ENCODE measurements at regions not wholly inside any gene's neighbourhood (a gene's known extent, or its start where the extent isn't known, plus 50 kb on each side); places are given as distances from the start of the nearest gene placed in this dataset.

DNA sequence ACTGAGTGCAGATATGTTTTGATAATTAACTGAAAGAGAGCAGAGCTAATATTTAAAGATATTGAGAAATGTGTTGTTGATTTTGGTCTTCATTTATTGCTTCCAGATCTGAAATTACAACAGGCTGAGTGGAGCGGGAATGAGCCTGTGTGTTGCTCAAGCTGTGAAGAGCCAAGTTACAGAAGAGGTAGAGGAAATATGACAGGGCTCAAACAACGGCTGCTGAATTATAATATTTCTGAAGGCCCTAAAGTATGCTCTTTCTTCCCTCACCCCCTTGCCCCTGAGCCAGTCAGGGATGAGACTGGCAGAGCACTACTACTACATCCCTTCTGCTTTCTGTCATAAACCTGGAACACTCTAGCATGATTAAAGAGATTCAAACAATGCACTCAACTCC lies 115.6 kb downstream of the FANCF start:
- no peak for DNase-seq (ENCODE audit: low spot score)
- TF ChIP-seq EZH2phosphoT487 (IDR thresholded peaks at IDR 0.05; ENCODE audit: borderline replicate concordance, low read depth, low read length), result no peak
- TF ChIP-seq CTCF (conservative IDR thresholded peaks at IDR 0.05; ENCODE audit: low read length), result no peak
- Histone ChIP-seq H3K4me3 (ENCODE audit: low read depth, low read length, poor library complexity, severe bottlenecking) (no peak overlapping the region), H3K27ac (ENCODE audit: low read depth, low read length, poor library complexity, severe bottlenecking) (no peak overlapping the region), H3K79me2 (ENCODE audit: insufficient read depth, low read depth, low read length) (no peaks in the 10 kb centered on the region), H4K20me1 (ENCODE audit: insufficient read depth, low read length) (no peaks in the 10 kb centered on the region), H3K4me2 (ENCODE audit: low read length) (no peak overlapping the region), H3K9me3 (ENCODE audit: low read length) (no peaks in the 10 kb centered on the region), H2AFZ (ENCODE audit: low read length) (no peak overlapping the region), H3K36me3 (ENCODE audit: insufficient read depth, low read length) (no peaks in the 10 kb centered on the region), H3K4me1 (ENCODE audit: insufficient read depth, low read length, poor library complexity, severe bottlenecking) (no peaks in the 10 kb centered on the region), H3K9me2 (ENCODE audit: insufficient read depth, low read length) (no peaks in the 10 kb centered on the region)
- POLR2A ChIA-PET, result no interaction called here
- intact Hi-C loops (cut with micrococcal nuclease; ENCODE audit: unreplicated experiment), result no loop called here
- CTCF ChIA-PET (ENCODE audit: unreplicated experiment), result no interaction called here
- BruUV-seq (replicated peaks), result no TSS peak

DNA sequence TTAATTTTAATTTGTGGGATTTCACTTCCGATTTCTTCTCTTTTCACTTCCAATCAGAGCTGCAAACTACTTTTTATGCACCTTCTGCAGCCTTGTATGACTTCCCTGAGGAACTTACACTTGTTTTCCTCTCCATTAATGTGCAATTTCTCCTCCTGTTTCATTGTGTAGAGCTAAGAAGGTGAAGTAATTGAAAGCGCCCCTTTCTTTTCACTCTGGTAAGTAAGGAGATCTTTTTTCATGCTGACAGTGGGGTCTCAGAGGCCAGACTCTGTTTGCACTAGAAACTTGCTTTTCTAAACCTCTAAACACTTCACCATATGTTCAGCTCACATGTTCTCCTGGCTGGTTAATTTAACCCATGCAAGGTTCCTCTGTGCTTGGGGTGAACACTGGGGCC lies 117.0 kb downstream of the FANCF start:
- no peak overlapping the region for H2AFZ ChIP-seq (ENCODE audit: low read length)
- POLR2A ChIA-PET, result interaction anchor here (1.1 kb wide), 1 partner anchor 31 kb away, joined by 3 read pairs; no protein-coding TSS in a partner anchor
- TF ChIP-seq EZH2phosphoT487 (IDR thresholded peaks at IDR 0.05; ENCODE audit: borderline replicate concordance, low read depth, low read length) (no peak), CTCF (conservative IDR thresholded peaks at IDR 0.05; ENCODE audit: low read length) (no peak)
- no peak overlapping the region for H3K27ac ChIP-seq (ENCODE audit: low read depth, low read length, poor library complexity, severe bottlenecking)
- no peaks in the 10 kb centered on the region for H3K9me2 ChIP-seq (ENCODE audit: insufficient read depth, low read length)
- CTCF ChIA-PET (ENCODE audit: unreplicated experiment), result no interaction called here
- intact Hi-C loops (cut with micrococcal nuclease; ENCODE audit: unreplicated experiment), result no loop called here
- H3K9me3 ChIP-seq (ENCODE audit: low read length), result no peaks in the 10 kb centered on the region
- no peaks in the 10 kb centered on the region for H3K79me2 ChIP-seq (ENCODE audit: insufficient read depth, low read depth, low read length)
- H3K4me3 ChIP-seq (ENCODE audit: low read depth, low read length, poor library complexity, severe bottlenecking), result no peak overlapping the region
- H3K4me1 ChIP-seq (ENCODE audit: insufficient read depth, low read length, poor library complexity, severe bottlenecking), result no peaks in the 10 kb centered on the region
- H4K20me1 ChIP-seq (ENCODE audit: insufficient read depth, low read length), result no peaks in the 10 kb centered on the region
- no peak overlapping the region for H3K4me2 ChIP-seq (ENCODE audit: low read length)
- no peaks in the 10 kb centered on the region for H3K36me3 ChIP-seq (ENCODE audit: insufficient read depth, low read length)
- BruUV-seq (replicated peaks), result no TSS peak
- DNase-seq (ENCODE audit: low spot score), result no peak

GRCh38 chr11:22497474-22497873 lies 128.1 kb downstream of the FANCF start:
- no peak overlapping the region for H3K27ac ChIP-seq (ENCODE audit: low read depth, low read length, poor library complexity, severe bottlenecking)
- no peak overlapping the region for H3K4me3 ChIP-seq (ENCODE audit: low read depth, low read length, poor library complexity, severe bottlenecking)
- H2AFZ ChIP-seq (ENCODE audit: low read length), result no peak overlapping the region
- no peaks in the 10 kb centered on the region for H3K79me2 ChIP-seq (ENCODE audit: insufficient read depth, low read depth, low read length)
- POLR2A ChIA-PET, result no interaction called here
- H4K20me1 ChIP-seq (ENCODE audit: insufficient read depth, low read length), result no peaks in the 10 kb centered on the region
- H3K4me1 ChIP-seq (ENCODE audit: insufficient read depth, low read length, poor library complexity, severe bottlenecking), result no peaks in the 10 kb centered on the region
- intact Hi-C loops (cut with micrococcal nuclease; ENCODE audit: unreplicated experiment), result no loop called here
- no peaks in the 10 kb centered on the region for H3K9me3 ChIP-seq (ENCODE audit: low read length)
- BruUV-seq (replicated peaks), result no TSS peak
- CTCF ChIA-PET (ENCODE audit: unreplicated experiment), result no interaction called here
- H3K36me3 ChIP-seq (ENCODE audit: insufficient read depth, low read length), result no peaks in the 10 kb centered on the region
- no peak for TF ChIP-seq EZH2phosphoT487 (IDR thresholded peaks at IDR 0.05; ENCODE audit: borderline replicate concordance, low read depth, low read length)
- H3K4me2 ChIP-seq (ENCODE audit: low read length), result no peak overlapping the region
- no peak for DNase-seq (ENCODE audit: low spot score)
- H3K9me2 ChIP-seq (ENCODE audit: insufficient read depth, low read length), result no peaks in the 10 kb centered on the region
